GM19467 (cell line): ENCODE measurements at regions not wholly inside any gene's neighbourhood (a gene's known extent, or its start where the extent isn't known, plus 50 kb on each side); places are given as distances from the start of the nearest gene placed in this dataset.

Experiments
- ATAC-seq: cut with Tn5 transposase; IDR thresholded peaks from one replicate; pipeline ENCODE4 v1.9.1; 2021; ENCODE audit warnings: mild to moderate bottlenecking, moderate library complexity; ENCODE audit not compliant: unreplicated experiment

- ATAC-seq = no peak
Observed at GRCh38 chr9:13428766-13429165, 149.3 kb upstream of the MPDZ start.

DNA sequence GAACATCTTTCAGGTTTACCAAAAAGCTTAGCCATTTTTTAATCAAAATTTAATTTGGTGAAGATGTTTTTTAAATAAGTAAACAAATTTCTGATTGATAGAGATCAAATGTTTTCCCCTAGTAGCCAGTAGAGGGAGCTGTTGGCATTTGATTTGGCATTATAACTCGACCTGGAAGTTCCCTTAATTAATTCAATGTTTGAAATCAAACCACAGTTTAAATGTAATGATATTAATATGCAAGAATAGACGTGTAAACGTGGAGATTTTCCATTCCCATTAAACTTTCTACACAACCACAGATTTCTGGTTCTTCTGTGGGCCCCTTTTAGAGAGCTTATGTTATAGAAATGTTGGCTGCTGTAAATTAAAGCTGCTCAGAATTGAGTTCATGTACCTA, 148.1 kb upstream of the MPDZ start:
- ATAC-seq = no peak

- ATAC-seq = no peak
Observed at GRCh38 chr9:13426606-13427005, 147.1 kb upstream of the MPDZ start.

DNA sequence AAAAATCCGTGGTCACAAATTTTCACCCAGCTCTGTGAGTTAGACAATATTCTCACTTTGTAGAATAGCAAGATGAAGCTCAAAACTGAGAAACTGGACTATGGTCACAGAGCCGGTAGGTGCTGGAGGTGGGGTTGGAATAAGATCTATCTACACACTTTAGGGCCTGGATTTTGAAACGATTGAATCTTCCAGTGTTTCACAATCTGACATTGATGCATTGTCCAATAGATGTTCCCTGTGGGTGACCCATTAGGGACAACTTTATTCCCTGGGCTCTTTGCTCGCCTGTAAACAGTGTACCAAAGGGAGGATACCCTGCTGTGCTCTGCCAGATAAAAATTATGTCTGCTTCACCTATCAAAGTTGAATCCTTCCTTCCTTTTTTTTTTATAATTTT, 145.4 kb upstream of the MPDZ start:
- no peak for ATAC-seq

- ATAC-seq = no peak
Observed at GRCh38 chr9:13424204-13424603, 144.7 kb upstream of the MPDZ start.

DNA sequence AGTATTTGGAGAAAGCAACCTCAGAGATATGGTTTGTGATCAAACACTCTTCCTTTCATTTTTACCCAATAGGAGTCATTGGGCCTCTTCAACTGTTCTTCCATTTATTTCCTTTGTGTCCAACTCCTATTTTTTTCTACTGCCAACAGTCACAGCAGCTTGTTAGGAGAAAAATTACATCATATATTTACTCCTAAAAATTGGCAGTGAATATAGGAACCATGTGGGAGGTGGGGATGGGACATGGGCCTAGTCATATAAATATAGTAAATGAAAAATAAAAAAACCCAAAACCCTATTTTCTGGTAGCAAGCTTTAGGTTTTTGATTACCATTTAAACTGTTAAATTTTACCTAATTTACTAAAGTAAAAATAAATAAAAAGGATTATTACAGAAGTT, 134.9 kb upstream of the MPDZ start:
- ATAC-seq = no peak

DNA sequence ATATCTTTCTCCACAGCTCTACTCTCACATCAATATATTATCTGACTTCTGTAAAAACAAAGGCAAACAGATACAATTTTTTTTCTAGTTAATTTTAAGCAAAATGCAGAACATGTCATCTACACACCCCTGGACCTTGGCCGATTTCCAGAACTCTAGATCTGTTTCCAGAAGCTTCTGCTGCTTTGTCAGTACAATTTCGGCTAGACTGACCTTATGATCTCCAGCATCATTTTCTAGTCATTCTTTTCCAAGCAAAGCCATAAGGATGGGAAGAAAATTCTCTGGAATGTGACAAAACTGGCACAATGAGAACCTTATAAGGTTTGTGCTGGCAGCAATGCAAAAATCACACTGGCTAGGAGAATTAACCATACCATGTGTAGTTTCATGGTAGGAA, 132.8 kb upstream of the MPDZ start:
- ATAC-seq = no peak

GRCh38 chr9:13411791-13412190, 132.3 kb upstream of the MPDZ start:
- no peak for ATAC-seq

DNA sequence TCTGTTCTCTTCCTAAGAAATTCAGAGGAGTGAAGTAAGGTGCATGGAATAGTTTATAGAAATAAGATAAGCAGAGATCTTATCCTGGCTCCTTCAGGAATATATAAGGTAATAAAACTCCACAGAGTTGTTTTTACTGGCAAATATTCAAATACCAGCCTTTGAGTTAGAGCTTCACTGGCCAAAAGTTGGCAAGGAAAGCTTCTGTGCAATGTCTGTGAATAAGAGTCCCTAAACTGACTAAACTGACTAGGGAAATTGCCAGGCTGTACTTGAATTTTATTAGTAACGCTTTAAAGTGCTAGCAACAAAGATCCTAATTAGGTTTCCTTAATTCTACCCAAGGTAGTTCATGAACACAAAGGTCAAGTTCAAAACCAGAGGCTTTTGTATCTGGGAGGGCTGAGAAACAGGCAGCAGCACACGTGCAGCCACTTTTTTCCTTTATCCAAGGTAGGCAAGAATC, 131.1 kb upstream of the MPDZ start:
- no peak for ATAC-seq

DNA sequence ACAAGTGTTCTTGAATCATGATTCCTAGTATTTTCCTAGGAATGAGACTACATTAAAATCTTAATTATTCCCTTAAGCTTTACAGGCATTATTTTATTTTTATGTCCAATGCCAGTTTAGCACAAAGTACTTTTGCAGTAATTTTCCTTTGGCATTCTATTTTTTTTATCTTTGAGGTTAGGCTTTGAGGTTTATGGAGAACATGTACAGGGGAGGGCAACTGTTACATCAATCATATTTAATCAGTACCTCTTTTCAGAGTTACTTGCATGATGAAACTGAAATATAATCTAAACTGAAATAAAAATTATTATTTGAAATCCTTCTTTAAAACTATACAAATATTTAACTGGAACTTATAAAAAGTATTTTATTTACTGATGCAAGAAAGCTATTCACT, 118.2 kb upstream of the MPDZ start:
- ATAC-seq = no peak

- ATAC-seq = no peak
Observed at GRCh38 chr9:13397220-13397619, 117.7 kb upstream of the MPDZ start.

- ATAC-seq = no peak
Observed at GRCh38 chr9:13396418-13396817, 116.9 kb upstream of the MPDZ start.

GRCh38 chr9:13395156-13395555, 115.7 kb upstream of the MPDZ start:
- no peak for ATAC-seq

GRCh38 chr9:13388157-13388556, 108.7 kb upstream of the MPDZ start:
- ATAC-seq = no peak

- ATAC-seq = no peak
Observed at GRCh38 chr9:13387734-13388067, 108.2 kb upstream of the MPDZ start.

- no peak for ATAC-seq
Observed at GRCh38 chr9:13386935-13387733, 107.6 kb upstream of the MPDZ start.

- ATAC-seq = no peak
Observed at GRCh38 chr9:13386316-13386715, 106.8 kb upstream of the MPDZ start.

- ATAC-seq = no peak
Observed at GRCh38 chr9:13383855-13384254, 104.4 kb upstream of the MPDZ start.

DNA sequence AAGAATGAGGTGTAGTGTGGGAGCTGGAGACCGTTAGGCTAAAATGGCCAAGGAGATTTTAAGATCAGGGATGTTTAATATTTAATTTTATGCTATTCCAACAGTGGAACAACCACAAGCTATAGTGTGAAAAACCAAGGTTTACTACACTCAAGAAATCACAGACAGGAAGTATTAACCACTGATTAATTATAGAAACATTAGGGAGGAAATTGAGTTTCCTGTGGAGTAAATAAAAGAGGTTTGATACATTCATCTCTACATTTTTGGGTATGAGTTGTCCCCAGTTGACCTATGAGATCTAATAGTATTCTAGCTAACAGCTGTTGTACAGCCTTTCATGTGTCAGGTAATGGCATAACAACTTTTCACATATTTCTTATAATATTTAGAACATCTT, 103.7 kb upstream of the MPDZ start:
- ATAC-seq = no peak

DNA sequence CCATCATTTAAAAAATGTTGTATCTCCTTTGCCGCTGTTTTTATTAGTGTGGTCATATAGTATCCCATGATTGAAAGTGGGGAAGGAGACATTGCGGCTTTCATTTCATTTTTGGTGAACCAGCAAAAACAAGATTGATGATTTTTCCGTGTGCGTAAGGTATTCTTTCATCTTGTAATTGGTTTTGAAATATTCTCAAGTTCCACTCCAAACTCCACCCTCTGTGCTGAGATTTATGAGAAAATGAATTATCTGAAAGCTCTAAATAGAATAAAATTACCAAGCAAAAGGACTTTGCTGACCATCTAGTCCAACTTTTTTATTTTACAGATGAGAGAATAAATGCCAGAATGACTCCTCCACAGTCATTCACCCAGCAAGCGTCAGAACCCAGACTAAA, 103.1 kb upstream of the MPDZ start:
- no peak for ATAC-seq

DNA sequence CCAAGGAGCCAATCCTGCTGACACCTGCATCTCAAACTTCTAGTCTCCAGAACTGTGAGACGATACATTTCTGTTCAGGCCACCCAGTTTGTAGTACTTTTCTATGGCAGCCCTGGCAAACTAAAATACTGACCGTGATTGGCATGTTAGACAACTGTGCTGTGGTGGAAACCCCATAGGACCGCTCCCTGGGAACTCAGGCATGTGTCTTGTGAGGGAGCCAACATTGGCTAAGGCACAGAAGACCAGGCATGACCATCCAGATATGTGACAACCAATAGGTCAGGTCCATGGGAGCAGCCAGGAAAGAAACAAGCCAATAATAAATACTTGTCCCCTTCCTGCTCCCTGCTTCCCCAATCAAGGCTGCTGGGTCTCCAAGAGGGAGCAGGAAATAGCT, 101.4 kb upstream of the MPDZ start:
- no peak for ATAC-seq

DNA sequence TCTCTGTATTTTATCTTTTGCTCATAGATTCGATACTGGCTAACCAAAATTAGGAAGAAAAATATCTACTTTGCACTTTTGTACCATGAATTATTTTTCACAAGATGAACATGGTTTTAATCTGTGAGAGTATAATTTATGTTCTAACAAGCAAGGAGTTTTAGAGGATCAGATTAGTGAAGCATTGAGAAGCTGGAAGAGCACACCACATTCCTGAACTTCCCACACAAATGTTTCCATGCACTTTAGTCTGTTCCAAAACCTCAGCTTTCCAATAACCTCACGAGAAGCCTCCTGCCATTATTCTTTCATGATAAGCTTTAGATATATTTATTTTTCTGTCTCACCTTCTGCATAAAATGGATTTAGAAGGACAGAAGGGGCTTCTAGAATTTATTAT, 98.7 kb upstream of the MPDZ start:
- ATAC-seq = no peak
